ENCODE measurements at regions not wholly inside any gene's neighbourhood (a gene's known extent, or its start where the extent isn't known, plus 50 kb on each side); places are given as distances from the start of the nearest gene placed in this dataset.

GRCh38 chr9:88805217-88805943 lies 185.9 kb upstream of the S1PR3 start:
- no peak overlapping the region for H3K27ac ChIP-seq (ENCODE audit: poor library complexity, severe bottlenecking)
- no peak for TF ChIP-seq CTCF (IDR thresholded peaks at IDR 0.05; ENCODE audit: poor library complexity, severe bottlenecking)
- H3K4me3 ChIP-seq (ENCODE audit: severe bottlenecking) = no peak overlapping the region
- ATAC-seq (ENCODE audit: low read depth) = no peak
- H3K4me1 ChIP-seq (ENCODE audit: insufficient read depth, poor library complexity, severe bottlenecking) = peaks cover 9% of the 10 kb centered on the region
- no peaks in the 10 kb centered on the region for H3K9me3 ChIP-seq (ENCODE audit: severe bottlenecking)
- no peak for DNase-seq (ENCODE audit: low spot score)
- H3K27me3 ChIP-seq (ENCODE audit: insufficient read depth, poor library complexity, severe bottlenecking) = no peaks in the 10 kb centered on the region
- H3K36me3 ChIP-seq (ENCODE audit: low read depth) = no peaks in the 10 kb centered on the region

- no peak for ATAC-seq (ENCODE audit: low read depth)
- no peaks in the 10 kb centered on the region for H3K9me3 ChIP-seq (ENCODE audit: severe bottlenecking)
- no peak for TF ChIP-seq CTCF (IDR thresholded peaks at IDR 0.05; ENCODE audit: poor library complexity, severe bottlenecking)
- no peak for DNase-seq (ENCODE audit: low spot score)
- no peaks in the 10 kb centered on the region for H3K27me3 ChIP-seq (ENCODE audit: insufficient read depth, poor library complexity, severe bottlenecking)
- H3K36me3 ChIP-seq (ENCODE audit: low read depth) = no peaks in the 10 kb centered on the region
- H3K4me1 ChIP-seq (ENCODE audit: insufficient read depth, poor library complexity, severe bottlenecking) = peaks cover 9% of the 10 kb centered on the region
- H3K4me3 ChIP-seq (ENCODE audit: severe bottlenecking) = no peak overlapping the region
- no peak overlapping the region for H3K27ac ChIP-seq (ENCODE audit: poor library complexity, severe bottlenecking)
Measured at GRCh38 chr9:88807426-88807825, 183.8 kb upstream of the S1PR3 start.

DNA sequence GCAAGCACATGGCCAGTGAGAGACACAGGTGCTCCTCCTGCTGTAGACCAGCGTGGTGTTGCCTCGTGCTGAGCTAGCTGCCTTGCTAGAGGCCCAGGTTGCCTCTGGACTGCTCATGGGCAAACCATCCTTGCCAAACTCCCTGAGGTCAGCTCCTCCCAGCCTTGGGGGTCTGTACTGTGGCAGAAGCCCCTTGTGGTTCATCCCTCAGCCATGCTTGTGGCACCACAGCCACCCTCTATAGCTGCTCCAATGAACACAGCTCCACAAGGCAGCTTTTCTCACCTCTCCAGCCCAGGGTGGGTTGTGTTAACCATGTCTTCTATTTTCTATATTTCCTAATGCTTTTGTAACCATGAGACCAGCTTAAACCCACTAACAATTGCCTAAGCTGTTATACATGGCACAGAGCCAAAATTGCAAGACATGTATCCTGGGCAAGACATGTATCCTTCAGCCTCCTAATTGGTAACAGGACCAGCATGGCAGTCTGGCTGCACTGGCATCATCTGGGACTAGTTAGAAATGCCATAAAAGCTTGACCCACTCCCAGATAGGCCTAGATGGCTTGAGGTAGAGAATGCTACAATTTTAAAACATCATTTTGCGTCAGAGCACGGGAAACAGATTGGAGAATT lies 183.1 kb upstream of the S1PR3 start:
- H3K27ac ChIP-seq (ENCODE audit: poor library complexity, severe bottlenecking) = no peak overlapping the region
- no peaks in the 10 kb centered on the region for H3K9me3 ChIP-seq (ENCODE audit: severe bottlenecking)
- no peak for ATAC-seq (ENCODE audit: low read depth)
- H3K4me3 ChIP-seq (ENCODE audit: severe bottlenecking) = no peak overlapping the region
- no peak for TF ChIP-seq CTCF (IDR thresholded peaks at IDR 0.05; ENCODE audit: poor library complexity, severe bottlenecking)
- H3K4me1 ChIP-seq (ENCODE audit: insufficient read depth, poor library complexity, severe bottlenecking) = peaks cover 9% of the 10 kb centered on the region
- H3K36me3 ChIP-seq (ENCODE audit: low read depth) = no peaks in the 10 kb centered on the region
- no peak for DNase-seq (ENCODE audit: low spot score)
- H3K27me3 ChIP-seq (ENCODE audit: insufficient read depth, poor library complexity, severe bottlenecking) = no peaks in the 10 kb centered on the region

GRCh38 chr9:88808761-88809354 lies 182.4 kb upstream of the S1PR3 start:
- no peaks in the 10 kb centered on the region for H3K9me3 ChIP-seq (ENCODE audit: severe bottlenecking)
- DNase-seq (ENCODE audit: low spot score) = no peak
- no peak overlapping the region for H3K4me3 ChIP-seq (ENCODE audit: severe bottlenecking)
- no peaks in the 10 kb centered on the region for H3K36me3 ChIP-seq (ENCODE audit: low read depth)
- ATAC-seq (ENCODE audit: low read depth) = no peak
- H3K4me1 ChIP-seq (ENCODE audit: insufficient read depth, poor library complexity, severe bottlenecking) = peaks cover 5% of the 10 kb centered on the region
- H3K27me3 ChIP-seq (ENCODE audit: insufficient read depth, poor library complexity, severe bottlenecking) = no peaks in the 10 kb centered on the region
- no peak for TF ChIP-seq CTCF (IDR thresholded peaks at IDR 0.05; ENCODE audit: poor library complexity, severe bottlenecking)
- no peak overlapping the region for H3K27ac ChIP-seq (ENCODE audit: poor library complexity, severe bottlenecking)

Measured in RWPE2 (cell line).